HG02885 (cell line): ENCODE measurements at regions not wholly inside any gene's neighbourhood (a gene's known extent, or its start where the extent isn't known, plus 50 kb on each side); places are given as distances from the start of the nearest gene placed in this dataset.

Experiments used
- ATAC-seq: cut with Tn5 transposase; IDR thresholded peaks from one replicate; pipeline ENCODE4 v1.9.1; 2021; ENCODE audit warnings: mild to moderate bottlenecking; ENCODE audit not compliant: unreplicated experiment, poor library complexity

DNA sequence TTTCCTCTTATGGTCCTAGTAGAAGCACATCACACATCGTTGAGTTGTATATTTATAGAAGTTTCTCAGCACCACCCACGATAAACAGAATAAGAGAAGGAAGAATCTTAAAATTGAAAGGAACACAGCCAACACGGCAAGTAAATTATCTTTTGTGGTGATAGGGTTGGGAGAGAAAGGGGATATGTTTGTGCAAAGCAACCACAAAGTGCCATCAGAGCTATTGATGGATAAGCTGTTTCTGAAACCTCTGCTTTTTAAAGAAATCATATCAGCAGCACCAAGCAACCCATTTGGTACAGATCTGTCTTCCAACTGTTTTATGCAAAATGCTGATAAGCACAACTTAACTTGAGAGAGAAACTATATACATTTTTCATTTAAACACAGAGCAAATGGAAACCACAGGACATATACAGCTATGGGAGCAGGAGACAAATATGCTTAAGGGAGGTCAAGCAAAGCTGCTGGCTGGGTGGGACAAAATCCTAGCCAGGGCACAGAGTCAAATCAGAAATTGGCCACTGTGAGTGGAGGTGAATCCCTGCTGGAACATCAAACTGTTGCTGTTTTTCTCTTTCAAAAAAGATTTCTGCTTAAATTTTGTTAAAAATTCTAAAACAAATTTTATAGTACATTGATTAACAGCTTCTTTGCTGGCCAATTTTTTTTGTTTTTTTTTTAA, 194.0 kb upstream of the HHIP start:
- ATAC-seq = no peak

DNA sequence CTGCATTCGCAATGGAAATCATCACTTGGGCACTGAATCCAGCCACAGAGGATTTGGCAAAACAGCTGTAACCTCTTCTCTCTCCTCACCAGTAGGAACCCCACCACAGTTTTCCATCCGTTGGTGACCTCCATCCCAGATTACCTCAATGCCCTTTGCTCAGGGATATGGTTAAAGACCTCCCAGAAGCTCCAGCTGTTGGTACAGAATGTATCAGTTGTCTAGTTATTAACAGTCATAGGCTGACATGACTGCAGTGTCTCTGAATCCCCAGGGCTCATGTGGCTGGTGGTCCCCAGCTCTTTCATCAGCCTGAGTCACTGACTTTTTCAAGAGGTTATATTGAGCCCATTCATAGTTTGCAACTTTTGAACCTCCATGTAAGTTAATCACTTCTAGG, 189.8 kb upstream of the HHIP start:
- ATAC-seq = no peak

DNA sequence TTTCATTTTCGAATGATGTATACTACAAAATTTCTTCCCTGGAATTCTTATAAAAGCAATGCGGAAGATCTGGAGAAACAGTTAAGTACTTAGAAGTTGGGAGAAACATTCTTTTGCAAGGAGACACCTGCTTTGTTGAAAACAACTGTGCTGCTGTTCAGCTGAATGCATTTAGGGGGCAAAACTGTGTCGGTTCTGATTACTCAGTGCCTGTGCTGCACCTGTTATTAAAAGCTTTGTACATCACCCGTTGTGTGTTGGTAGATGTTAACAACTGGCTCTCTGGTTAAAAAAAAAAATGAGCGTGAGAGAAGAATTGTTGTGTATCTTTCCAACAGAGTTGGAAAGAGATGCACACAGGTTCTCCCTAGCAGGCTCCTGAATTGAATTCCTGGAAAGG, 184.1 kb upstream of the HHIP start:
- no peak for ATAC-seq

DNA sequence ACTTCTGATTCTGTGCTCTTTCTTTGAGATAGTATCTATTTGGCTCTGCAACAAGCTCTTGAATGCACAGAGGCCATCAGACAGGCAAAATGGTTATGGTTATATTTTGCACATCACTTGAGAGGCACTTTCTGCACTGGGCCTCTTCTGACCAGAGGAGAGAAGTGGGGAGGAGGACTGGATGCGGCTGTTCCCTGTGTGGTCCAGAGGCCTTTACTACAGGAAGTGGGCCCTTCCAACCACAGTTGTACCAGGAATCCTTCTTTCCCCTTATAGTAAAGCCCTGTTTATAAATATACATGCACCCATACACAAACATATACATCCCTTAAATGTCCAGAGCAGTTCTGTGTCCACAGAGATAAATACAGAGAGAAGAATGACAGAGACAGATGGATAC, 182.7 kb upstream of the HHIP start:
- ATAC-seq = no peak

DNA sequence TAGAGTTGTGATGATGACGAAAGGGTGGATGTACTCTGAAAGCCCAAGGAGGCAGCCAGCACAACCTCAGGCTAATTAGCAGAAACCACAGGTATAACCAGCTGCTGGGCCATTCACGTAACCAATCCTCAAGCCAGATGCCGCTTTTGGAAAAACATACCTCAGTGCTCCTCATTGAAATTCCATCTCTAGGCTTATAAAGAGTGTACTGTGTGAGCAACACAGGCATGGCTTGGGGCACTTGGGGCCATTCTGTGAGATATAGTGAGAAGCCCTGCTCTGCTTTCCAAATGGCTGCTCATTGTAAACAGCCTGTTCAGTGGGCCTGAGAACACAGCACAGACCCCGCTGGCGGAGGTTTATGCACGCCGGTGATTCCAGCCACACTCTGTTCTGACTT, 182.1 kb upstream of the HHIP start:
- ATAC-seq = no peak

DNA sequence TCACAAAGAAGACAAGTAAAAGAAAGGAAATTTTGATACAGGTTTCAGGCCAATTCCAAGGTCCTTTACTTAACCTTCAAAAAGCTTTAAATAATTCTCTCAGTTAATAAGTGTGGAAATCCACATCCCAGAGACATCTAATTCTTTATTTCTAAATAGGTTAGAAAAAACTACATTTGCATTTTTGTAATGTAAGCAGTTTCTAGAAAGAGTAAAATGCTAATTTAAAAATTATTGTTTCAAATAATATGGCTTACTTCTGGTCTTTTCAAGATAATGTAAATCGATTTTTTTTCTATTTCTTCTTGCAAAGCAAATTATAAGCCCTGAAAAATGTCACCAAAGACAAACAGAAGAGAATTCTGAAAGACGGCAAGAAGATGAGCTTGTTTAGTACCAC, 180.4 kb upstream of the HHIP start:
- no peak for ATAC-seq

DNA sequence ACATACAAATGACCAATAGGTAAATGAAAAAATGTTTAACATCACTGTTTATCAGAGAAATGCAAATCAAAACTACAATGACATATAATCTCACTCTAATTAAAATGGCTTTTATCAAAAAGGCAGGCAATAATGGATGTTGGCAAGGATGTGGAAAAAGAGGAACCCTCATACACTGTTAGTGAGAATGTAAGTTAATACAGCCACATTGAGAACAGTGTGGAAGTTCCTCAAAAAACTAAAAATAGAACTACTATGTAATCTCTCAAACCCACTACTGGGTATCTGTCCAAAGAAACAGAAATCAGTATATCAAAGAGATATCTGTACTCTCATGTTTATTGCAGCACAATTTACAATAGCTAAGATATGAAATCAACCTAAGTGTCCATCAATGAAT, 165.9 kb upstream of the HHIP start:
- ATAC-seq = no peak

DNA sequence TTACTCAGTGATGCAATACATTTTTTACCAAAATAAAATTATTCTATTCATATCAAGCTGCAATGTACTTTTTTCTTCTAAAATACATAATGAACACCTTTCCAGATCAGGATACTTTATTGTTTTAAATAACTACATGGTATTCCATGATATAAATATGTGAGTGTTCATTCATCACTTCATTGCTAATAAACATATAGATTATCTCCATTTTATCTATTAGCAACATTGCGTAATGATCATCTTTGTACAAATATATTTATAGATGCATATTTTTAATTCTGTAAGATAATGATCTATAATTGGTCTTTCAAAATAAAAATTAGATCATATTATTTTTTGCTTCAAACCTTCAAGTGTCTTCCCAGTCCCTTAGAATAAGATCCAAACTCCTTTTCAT, 156.1 kb upstream of the HHIP start:
- ATAC-seq = no peak

DNA sequence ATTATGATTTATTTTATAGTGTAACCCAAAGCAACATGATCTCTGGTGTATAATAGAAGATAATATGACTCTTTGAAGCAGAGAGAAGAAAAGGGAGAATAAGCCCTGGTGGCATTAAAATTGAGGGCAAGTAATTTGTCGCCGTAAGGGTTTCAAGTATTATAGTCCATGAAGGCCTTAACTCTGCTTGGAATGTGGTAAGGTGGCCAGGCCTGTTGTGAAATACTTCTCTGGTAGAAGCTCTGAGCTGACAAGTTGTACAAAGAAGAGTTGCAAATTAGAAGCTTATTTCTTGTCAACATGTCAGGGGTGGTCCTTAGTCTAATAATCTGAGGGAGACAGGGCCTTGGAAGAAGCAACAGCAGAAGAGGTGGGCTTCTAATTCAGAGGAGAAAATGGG, 151.7 kb upstream of the HHIP start:
- ATAC-seq = no peak

DNA sequence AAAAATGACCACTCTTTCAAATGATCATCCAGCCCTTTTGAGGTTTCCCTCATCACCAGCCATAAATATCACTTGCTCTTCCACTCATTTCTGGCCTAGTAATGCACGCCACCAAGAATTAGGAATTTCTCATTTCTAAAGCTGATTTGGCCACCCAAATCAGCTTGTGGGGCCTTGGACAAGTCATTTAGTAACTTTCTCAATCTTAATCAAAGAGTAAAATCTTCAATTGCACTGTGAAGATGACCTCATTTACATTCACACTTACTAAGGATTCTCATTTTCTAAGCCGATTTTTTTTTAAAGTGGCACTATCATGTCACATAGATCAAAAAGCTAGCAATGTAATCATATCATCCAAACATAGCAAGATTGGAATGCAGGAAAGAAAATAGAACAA, 150.0 kb upstream of the HHIP start:
- no peak for ATAC-seq

DNA sequence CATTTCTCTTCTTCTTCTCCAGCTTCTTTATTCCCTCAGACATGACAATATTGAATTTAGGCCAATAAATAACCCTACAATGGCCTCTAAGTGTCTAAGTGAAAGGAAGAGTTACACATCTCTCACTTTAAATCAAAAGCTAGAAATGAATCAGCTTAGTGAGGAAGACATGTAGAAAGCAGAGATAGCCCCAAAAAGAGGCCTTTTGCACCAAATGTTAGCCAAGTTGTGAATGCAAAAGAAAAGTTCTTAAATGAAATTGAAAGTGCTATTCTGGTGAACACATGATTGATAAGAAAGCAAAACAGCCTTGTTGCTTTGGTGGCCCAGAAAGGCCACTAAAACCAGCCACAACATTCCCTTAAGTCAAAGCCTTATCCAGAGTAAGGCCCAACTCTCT, 146.2 kb upstream of the HHIP start:
- ATAC-seq = peak; percentile 91

DNA sequence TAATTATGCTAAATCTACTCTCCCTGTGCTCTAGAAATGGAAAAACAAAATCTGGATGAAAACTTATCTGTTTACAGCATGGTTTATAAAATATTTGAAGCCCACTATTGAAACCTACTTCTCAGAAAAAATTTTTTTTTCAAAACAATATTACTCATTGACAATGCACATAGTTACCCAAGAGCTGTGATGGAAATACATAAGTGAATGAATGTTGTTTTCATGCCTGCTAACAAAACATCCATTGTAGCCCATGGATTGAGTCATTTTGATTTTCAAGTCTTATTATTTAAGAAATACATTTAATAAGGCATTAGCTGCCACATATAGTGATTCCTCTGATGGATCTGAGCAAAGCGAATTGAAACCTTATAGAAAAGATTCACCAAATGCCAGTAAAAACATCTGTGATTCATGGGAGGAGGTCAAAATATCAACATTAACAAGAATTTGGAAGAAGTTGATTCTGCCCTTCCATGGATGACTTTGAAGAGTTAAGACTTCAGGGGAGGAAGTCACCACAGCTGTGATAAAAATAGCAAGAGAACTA, 144.7 kb upstream of the HHIP start:
- ATAC-seq = no peak

DNA sequence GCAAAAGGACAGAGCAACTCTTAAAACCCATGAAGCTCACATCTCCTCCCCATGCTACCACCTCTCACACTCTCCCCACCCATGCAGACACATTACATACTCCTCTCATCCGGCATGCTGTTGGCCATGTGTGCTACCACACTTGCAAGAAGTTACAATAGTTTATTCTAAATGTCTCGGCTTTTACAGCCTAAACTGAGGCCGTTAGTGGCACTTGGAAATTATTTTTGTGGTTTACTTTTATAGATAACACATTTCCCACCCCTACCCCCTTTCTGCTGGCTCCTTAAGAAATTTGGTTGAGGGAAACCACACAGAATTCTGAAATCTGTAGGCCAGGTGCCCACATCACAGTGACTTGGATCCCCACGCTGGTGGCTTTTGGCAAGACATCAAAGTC, 141.1 kb upstream of the HHIP start:
- no peak for ATAC-seq

DNA sequence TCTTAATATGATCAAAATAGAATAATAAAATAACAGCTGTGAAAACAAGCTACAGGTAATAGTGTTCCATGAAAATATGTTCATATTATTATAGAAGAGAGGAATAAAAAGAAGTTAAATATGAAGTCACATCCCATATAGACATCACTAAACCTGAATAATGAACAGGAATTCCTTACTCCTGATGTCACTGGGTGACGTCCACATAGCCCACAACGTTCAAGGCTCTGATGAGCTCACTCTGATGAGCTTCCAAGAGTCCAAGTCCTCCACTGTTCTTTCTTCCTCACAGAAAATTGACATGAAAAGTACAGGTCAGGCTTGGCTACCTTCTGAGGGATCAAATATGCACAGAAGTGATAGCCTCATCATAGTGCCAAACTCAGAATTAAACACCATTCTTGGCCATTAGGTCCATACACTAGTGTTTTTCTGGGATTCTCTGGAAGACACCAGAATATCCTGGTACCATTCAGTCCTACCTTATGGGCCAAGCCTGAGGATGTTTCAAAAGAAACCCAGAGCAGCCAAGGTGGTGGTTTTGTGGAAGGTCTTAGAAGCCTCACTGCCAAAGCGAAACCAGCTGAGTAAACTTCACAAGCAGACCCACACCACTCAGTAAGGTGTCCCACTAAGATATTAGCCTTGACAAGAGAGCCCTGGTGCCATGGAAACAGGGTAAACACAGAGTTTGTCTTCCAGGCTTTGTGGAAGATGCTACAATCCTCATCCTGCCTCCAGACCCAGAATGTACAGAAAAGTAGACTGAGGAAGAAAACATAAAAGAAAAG, 138.4 kb upstream of the HHIP start:
- ATAC-seq = no peak

DNA sequence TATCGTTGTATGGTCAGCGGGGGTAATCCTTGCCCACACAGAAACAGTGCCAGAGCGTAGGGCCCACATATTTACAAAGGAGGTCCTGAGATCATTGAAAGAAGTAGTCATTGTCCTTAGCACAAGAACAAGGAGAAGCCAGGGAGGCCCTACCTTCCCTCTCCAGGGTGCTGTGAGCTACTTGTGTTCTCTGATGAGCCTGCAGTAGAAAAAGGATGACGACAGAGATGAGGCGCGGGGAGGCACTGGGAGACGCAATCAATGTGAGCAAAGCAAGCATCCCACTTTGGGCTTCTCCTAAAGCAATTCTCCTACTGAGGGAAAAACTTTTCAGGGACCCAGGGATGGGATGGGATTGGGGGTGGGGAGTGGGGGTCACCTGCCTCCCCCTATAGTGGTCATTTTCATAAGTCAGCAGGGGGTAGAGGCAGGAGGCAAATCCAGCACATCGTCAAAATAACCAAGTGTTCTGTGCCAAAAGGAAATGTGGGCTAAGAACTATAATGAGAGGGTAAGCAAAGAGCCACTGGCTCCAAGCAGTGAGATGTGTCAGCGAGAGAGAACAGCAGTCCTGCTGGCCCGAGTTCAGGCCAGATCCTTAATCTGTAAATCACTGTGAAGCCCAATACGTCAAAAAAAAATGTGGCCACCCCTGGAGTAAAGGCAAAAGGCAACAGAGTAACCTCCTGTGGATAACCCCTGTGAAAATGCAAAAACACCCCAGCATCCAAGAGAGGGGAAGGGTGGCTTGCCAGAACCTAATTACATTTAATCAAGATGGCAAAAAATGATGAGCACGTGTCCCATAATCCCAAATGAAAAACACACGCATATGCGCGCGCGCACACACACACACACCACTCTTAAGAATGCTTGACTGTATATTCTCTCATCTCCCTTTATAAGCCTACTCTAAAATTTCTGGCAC, 136.6 kb upstream of the HHIP start:
- ATAC-seq = no peak

DNA sequence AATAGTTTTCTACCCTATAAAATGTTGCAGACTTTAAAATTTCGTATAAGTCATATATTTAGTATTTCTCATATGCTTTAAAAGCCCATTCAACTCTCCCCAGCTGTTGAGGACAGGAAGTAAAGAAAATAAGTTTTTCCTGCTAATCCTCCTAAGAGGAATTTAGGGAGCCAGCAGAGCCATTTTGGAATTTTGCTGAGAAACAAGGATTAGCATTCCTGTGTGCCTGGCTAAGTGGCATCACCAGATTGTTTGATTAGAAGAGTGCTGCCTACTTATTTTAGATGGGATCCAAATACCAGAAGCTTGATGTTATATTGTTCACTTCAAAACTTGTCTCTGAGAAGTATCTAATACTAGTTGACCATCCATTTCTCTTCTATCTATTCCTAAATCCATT, 131.2 kb upstream of the HHIP start:
- ATAC-seq = no peak

DNA sequence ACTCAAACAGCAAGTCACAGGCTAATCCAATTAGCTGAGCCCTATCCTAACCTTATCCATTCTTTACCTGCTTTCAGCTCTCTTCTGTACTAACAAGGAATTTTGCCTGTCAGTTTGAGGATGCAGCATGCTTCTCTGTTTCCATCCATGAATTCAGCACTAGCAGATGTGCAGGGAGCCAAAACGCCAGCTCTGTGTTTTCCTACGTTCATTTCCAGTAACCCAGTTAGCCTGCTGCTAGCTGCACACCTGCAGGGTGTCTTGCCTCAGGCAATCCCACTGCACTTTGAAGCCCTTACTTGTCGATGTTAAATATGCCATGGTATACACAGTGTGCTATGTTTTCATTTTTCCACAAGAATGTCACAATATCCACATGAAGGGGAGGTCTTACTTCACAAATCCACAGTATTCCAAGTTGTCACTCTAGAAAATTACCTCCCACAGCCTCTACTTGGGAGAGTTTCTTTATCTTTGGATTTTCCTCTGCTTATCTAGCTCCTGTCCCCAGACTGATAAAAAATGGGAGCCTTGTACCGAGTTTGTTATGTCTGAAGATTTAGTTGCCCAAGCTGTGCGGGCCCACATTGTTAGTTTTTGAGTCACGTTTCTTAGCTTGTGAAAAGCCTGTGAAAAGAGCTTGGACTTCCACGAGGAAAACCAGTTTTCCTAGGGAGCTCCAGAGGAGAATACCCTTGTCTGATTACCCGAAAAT, 127.6 kb upstream of the HHIP start:
- ATAC-seq = no peak

DNA sequence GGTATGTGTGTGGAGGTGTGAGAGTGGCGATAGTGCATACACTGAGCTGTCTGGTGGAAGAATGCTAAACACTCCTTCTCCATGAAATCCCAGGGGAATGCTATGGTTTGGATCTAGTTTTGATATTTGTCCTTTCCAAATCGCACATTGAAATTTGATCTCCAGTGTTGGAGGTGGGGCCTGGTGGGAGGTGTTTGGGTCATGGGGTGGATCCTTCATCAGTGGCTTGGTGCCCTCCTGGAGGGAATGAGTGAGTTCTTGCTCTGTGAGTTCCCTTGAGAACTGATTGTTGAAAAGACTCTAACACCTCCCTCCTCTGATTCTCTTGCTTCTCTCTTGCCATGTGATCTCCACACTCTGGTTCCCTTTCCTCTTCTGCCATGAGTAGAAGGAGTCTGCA, 114.1 kb upstream of the HHIP start:
- no peak for ATAC-seq

DNA sequence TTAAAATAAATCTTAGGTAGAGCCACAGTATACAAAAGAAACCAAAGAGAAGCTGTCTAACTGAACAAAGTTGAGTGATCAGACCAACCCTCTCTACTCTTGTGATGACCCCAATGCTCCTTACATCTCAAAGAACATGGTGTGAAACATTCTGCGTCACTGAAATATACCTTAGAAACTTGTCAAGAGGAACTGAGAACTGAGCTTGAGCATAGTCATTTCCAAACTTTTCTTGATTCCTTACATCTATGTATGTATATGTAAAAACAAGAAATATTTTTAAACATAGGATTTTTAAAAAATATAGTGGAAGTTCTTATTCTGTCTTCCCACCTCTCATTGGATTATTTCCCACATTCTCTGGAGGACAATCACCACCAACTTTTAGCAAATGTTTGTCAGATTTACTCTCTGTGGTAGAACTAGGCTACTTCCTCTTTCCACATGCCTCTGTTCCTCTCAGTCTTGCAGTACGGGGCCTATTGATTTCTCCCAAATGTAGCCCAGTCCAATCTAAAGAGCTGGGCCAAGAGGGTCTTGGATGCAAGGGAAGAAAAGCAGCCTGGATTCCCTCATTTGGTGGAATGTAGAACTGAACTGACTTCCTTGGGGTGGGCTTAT, 98.2 kb upstream of the HHIP start:
- peak; percentile 99 for ATAC-seq

DNA sequence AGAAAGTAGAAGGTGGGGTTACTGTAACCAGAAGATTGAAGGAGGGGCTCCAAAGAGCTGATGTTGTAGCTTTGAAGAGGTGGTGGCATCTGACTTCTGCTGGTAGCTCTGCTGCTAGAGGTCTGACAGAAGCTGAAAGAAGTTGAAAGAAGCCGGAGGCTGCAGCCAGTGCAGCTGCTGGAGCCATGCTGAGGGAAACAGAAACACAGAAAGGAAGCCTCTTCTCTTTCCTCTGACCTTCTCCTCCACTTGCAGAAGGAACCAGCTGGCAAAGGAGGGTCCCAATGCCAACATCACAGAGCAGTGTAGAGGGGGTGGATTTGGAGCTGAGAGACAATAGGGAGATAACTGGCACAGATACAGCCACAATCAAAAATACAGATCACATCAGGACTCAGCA, 89.3 kb upstream of the HHIP start:
- ATAC-seq = peak; percentile 57
